WTC11 (cell line): ENCODE measurements at regions not wholly inside any gene's neighbourhood (a gene's known extent, or its start where the extent isn't known, plus 50 kb on each side); places are given as distances from the start of the nearest gene placed in this dataset.

Source experiments
- CREB1 ChIP-seq: sonication (generic); formaldehyde crosslinking; IDR thresholded peaks from 2 replicates; pipeline ENCODE4 v1.8.0; 2023; ENCODE audit warnings: mild to moderate bottlenecking, missing genetic modification reagents
- CTCF ChIP-seq: fragments of 200-600 bp; IDR thresholded peaks from 2 replicates; pipeline ENCODE4 v1.8.0; 2022; ENCODE audit warnings: antibody characterized with exemption
- FOXP1 ChIP-seq: sonication (generic); formaldehyde crosslinking; IDR thresholded peaks from 2 replicates; pipeline ENCODE4 v1.8.0; 2022; ENCODE audit warnings: missing genetic modification reagents, mild to moderate bottlenecking, moderate library complexity, borderline replicate concordance
- FOXP4 ChIP-seq: sonication (generic); formaldehyde crosslinking; IDR thresholded peaks from 2 replicates; pipeline ENCODE4 v1.8.0; 2022; ENCODE audit warnings: mild to moderate bottlenecking, missing genetic modification reagents
- GRHL2 ChIP-seq: fragments of 250-450 bp; sonication (Bioruptor Pico); IDR thresholded peaks from 2 replicates; pipeline ENCODE4 v1.8.0; 2022; ENCODE audit warnings: mild to moderate bottlenecking, moderate library complexity; ENCODE audit not compliant: insufficient replicate concordance, severe bottlenecking
- HMGXB4 ChIP-seq: sonication (generic); formaldehyde crosslinking; IDR thresholded peaks from 2 replicates; pipeline ENCODE4 v1.8.1; 2023; ENCODE audit warnings: mild to moderate bottlenecking, moderate library complexity, missing genetic modification reagents
- TEAD1 ChIP-seq: sonication (generic); formaldehyde crosslinking; IDR thresholded peaks from 2 replicates; pipeline ENCODE4 v1.8.0; 2022; ENCODE audit warnings: mild to moderate bottlenecking, missing genetic modification reagents
- USF1 ChIP-seq: sonication (generic); formaldehyde crosslinking; IDR thresholded peaks from 2 replicates; pipeline ENCODE4 v1.8.0; 2022; ENCODE audit warnings: mild to moderate bottlenecking, missing genetic modification reagents

- TF ChIP-seq HMGXB4 (CRISPR knock-in tag) (no peak), CTCF (no peak), TEAD1 (CRISPR knock-in tag) (no peak), GRHL2 (CRISPR knock-in tag) (no peak), CREB1 (CRISPR knock-in tag) (no peak), USF1 (CRISPR knock-in tag) (no peak), FOXP1 (no peak), FOXP4 (CRISPR knock-in tag) (no peak)
Observed at GRCh38 chr5:105803431-105803830, 1867.3 kb downstream of the EFNA5 start.
